ENCODE measurements at regions not wholly inside any gene's neighbourhood (a gene's known extent, or its start where the extent isn't known, plus 50 kb on each side); places are given as distances from the start of the nearest gene placed in this dataset.
"Not testable (repeated sequence)": the region's sequence is repeated elsewhere in the genome, so short reads cannot be mapped to it uniquely, and the experiment has no call there.

GRCh38 chr12:90827567-90827966, 127.4 kb downstream of the CCER1 start:
- TF ChIP-seq TAF1 (IDR thresholded peaks at IDR 0.05; ENCODE audit: borderline replicate concordance, low read depth, low read length) (no peak), POLR2A (IDR thresholded peaks at IDR 0.05; ENCODE audit: low read depth, low read length) (no peak), POLR2AphosphoS5 (IDR thresholded peaks at IDR 0.05; ENCODE audit: low read depth, low read length) (no peak)
- no peak for DNase-seq (ENCODE audit: insufficient read length)
- no peak for FAIRE-seq

GRCh38 chr12:90826036-90826435, 128.9 kb downstream of the CCER1 start:
- no peak for DNase-seq (ENCODE audit: insufficient read length)
- no peak for TF ChIP-seq POLR2AphosphoS5 (IDR thresholded peaks at IDR 0.05; ENCODE audit: low read depth, low read length)
- no peak for FAIRE-seq

GRCh38 chr12:90823859-90824258, 131.1 kb downstream of the CCER1 start:
- FAIRE-seq: no peak
- no peak for DNase-seq (ENCODE audit: insufficient read length)
- TF ChIP-seq POLR2AphosphoS5 (IDR thresholded peaks at IDR 0.05; ENCODE audit: low read depth, low read length) (no peak), POLR2A (IDR thresholded peaks at IDR 0.05; ENCODE audit: low read depth, low read length) (no peak), TAF1 (IDR thresholded peaks at IDR 0.05; ENCODE audit: borderline replicate concordance, low read depth, low read length) (no peak)

DNA sequence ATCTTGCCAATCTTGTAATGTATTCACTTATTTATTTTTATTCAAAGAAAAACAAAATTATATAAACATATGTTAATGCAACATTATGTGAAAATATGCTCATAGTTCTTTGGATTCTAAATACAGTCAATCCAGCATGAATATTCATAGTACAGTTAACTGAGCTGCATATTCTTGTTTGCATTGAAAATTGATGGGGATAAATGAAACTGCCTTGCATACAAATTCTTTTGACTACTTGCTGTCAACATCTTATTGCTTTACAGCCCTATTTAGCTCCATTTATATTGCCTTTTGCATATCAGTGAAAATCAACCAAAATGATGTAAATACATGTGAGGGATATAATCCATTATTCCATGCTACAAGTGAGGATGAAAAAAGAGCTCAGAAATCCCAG, 135.3 kb downstream of the CCER1 start:
- TF ChIP-seq POLR2AphosphoS5 (IDR thresholded peaks at IDR 0.05; ENCODE audit: low read depth, low read length) (no peak), POLR2A (IDR thresholded peaks at IDR 0.05; ENCODE audit: low read depth, low read length) (no peak), TAF1 (IDR thresholded peaks at IDR 0.05; ENCODE audit: borderline replicate concordance, low read depth, low read length) (no peak)
- no peak for FAIRE-seq
- no peak for DNase-seq (ENCODE audit: insufficient read length)

- FAIRE-seq: no peak
- no peak for DNase-seq (ENCODE audit: insufficient read length)
- no peak for TF ChIP-seq TAF1 (IDR thresholded peaks at IDR 0.05; ENCODE audit: borderline replicate concordance, low read depth, low read length)
- no peak for TF ChIP-seq POLR2AphosphoS5 (IDR thresholded peaks at IDR 0.05; ENCODE audit: low read depth, low read length)
- TF ChIP-seq POLR2A (IDR thresholded peaks at IDR 0.05; ENCODE audit: low read depth, low read length): no peak
Observed at GRCh38 chr12:90816353-90817089, 138.5 kb downstream of the CCER1 start.

DNA sequence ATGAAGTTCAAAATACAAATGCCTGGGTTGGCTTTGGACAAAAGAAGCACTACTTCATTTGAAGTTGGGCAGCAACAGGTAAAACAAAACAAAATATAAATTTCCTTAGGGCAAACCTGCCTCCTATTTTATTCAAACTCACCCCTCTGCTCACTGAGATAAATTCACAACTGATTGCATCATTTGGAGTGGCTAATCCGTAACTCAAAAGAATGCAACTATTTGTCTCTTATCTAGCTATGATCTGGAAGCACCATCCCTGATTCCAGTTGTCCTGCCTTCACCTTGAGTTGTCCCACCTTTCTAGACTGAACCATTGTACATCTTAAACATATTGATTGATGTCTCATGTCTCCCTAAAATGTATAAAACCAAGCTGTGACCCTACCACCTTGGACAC, 145.0 kb downstream of the CCER1 start:
- no peak for DNase-seq (ENCODE audit: insufficient read length)
- TF ChIP-seq POLR2A (IDR thresholded peaks at IDR 0.05; ENCODE audit: low read depth, low read length): no peak
- TF ChIP-seq POLR2AphosphoS5 (IDR thresholded peaks at IDR 0.05; ENCODE audit: low read depth, low read length): no peak
- TF ChIP-seq TAF1 (IDR thresholded peaks at IDR 0.05; ENCODE audit: borderline replicate concordance, low read depth, low read length): no peak
- FAIRE-seq: no peak

- FAIRE-seq (no peak), DNase-seq (ENCODE audit: insufficient read length) (no peak)
- TF ChIP-seq POLR2A (IDR thresholded peaks at IDR 0.05; ENCODE audit: low read depth, low read length) (no peak), TAF1 (IDR thresholded peaks at IDR 0.05; ENCODE audit: borderline replicate concordance, low read depth, low read length) (no peak), POLR2AphosphoS5 (IDR thresholded peaks at IDR 0.05; ENCODE audit: low read depth, low read length) (no peak)
Observed at GRCh38 chr12:90808568-90808967, 146.4 kb downstream of the CCER1 start.

GRCh38 chr12:90802727-90803126, 152.2 kb downstream of the CCER1 start:
- no peak for DNase-seq (ENCODE audit: insufficient read length)
- FAIRE-seq: no peak
- TF ChIP-seq TAF1 (IDR thresholded peaks at IDR 0.05; ENCODE audit: borderline replicate concordance, low read depth, low read length) (no peak), POLR2A (IDR thresholded peaks at IDR 0.05; ENCODE audit: low read depth, low read length) (no peak), POLR2AphosphoS5 (IDR thresholded peaks at IDR 0.05; ENCODE audit: low read depth, low read length) (no peak)

GRCh38 chr12:90801776-90802175, 153.2 kb downstream of the CCER1 start:
- FAIRE-seq (peak; percentile 9), DNase-seq (ENCODE audit: insufficient read length) (no peak)
- TF ChIP-seq POLR2A (IDR thresholded peaks at IDR 0.05; ENCODE audit: low read depth, low read length) (no peak), POLR2AphosphoS5 (IDR thresholded peaks at IDR 0.05; ENCODE audit: low read depth, low read length) (no peak), TAF1 (IDR thresholded peaks at IDR 0.05; ENCODE audit: borderline replicate concordance, low read depth, low read length) (no peak)

DNA sequence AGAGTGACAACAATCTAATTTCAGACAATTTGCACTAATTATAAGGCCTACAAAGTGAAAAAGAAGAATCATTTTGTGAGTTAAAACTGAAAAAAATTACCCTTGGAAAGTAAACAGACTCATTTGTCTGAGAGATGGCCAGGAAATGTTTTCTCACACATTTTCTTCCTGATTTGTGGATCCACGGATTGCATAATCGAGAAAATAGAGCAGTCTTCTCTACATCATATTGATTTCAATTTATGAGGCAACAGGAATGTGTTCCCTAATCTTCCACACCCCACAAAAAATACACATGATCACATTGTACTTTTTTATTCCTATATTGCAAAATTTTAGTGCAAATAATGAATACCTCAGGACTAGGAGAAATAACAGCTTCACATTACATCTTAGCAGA, 160.8 kb downstream of the CCER1 start:
- DNase-seq (ENCODE audit: insufficient read length) (no peak), FAIRE-seq (no peak)
- no peak for TF ChIP-seq POLR2AphosphoS5 (IDR thresholded peaks at IDR 0.05; ENCODE audit: low read depth, low read length)
- TF ChIP-seq POLR2A (IDR thresholded peaks at IDR 0.05; ENCODE audit: low read depth, low read length): no peak
- no peak for TF ChIP-seq TAF1 (IDR thresholded peaks at IDR 0.05; ENCODE audit: borderline replicate concordance, low read depth, low read length)

- FAIRE-seq; DNase-seq (ENCODE audit: insufficient read length): not testable (repeated sequence)
Observed at GRCh38 chr12:90792718-90793117, 162.3 kb downstream of the CCER1 start.

DNA sequence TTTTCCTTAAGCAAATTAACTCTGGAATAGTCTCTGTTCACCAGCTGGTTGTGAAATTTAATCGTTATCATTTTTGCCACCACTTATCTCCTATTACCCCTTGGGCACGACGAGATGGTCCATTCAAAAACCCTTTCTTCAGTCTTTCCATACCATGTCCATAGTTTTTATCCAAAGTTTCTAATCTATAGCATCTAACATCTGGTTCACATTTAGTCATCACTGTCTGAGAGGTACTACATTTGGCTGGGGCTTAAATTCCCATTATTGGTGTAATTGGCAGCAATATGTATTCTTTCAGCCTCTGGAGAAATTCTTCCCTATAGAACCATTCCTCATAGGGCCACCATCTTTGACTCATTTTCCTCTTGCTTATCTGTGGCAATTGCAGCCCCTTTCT, 163.5 kb downstream of the CCER1 start:
- DNase-seq (ENCODE audit: insufficient read length) (no peak), FAIRE-seq (no peak)
- no peak for TF ChIP-seq POLR2A (IDR thresholded peaks at IDR 0.05; ENCODE audit: low read depth, low read length)
- no peak for TF ChIP-seq TAF1 (IDR thresholded peaks at IDR 0.05; ENCODE audit: borderline replicate concordance, low read depth, low read length)
- TF ChIP-seq POLR2AphosphoS5 (IDR thresholded peaks at IDR 0.05; ENCODE audit: low read depth, low read length): no peak

DNA sequence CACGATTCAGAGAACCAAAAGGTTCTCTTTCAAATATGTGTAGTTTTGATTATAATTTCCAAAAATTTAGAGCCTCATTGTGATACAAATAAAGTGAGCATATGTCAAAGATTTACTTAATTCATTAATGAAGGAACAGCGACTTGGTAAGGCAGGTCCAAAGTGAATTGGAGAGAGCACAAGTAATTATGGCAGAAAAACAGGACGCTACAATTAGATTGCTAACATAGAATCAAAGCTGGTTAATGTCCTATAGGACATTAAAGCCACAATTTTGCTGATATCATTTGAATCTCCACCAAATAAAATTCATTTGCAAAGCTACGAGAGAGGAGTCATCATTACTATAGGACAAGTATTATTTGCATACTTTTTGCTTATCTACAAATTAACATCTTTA, 164.2 kb downstream of the CCER1 start:
- DNase-seq (ENCODE audit: insufficient read length): no peak
- FAIRE-seq: no peak
- no peak for TF ChIP-seq TAF1 (IDR thresholded peaks at IDR 0.05; ENCODE audit: borderline replicate concordance, low read depth, low read length)
- no peak for TF ChIP-seq POLR2AphosphoS5 (IDR thresholded peaks at IDR 0.05; ENCODE audit: low read depth, low read length)
- TF ChIP-seq POLR2A (IDR thresholded peaks at IDR 0.05; ENCODE audit: low read depth, low read length): no peak
